ENCODE measurements at regions not wholly inside any gene's neighbourhood (a gene's known extent, or its start where the extent isn't known, plus 50 kb on each side); places are given as distances from the start of the nearest gene placed in this dataset.

DNA sequence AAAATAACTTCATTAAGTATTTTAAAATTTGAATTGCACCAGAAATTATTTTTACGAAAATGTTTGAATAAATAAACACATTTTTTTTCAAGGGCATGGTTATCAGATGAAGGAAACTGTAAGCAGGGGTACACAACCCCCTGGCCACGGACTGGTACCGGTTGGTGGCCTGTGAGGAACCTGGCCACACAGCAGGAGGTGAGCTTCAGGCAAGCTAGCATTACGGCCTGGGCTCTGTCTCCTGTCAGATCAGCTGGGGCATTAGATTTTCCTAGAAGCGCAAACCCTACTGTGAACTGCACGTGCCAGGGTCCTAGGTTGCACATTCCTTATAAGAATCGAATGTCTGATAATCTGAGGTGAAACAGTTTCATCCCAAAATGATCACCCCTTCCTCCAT, 1499.7 kb upstream of the AGA start:
- TF ChIP-seq, protein P1, sequence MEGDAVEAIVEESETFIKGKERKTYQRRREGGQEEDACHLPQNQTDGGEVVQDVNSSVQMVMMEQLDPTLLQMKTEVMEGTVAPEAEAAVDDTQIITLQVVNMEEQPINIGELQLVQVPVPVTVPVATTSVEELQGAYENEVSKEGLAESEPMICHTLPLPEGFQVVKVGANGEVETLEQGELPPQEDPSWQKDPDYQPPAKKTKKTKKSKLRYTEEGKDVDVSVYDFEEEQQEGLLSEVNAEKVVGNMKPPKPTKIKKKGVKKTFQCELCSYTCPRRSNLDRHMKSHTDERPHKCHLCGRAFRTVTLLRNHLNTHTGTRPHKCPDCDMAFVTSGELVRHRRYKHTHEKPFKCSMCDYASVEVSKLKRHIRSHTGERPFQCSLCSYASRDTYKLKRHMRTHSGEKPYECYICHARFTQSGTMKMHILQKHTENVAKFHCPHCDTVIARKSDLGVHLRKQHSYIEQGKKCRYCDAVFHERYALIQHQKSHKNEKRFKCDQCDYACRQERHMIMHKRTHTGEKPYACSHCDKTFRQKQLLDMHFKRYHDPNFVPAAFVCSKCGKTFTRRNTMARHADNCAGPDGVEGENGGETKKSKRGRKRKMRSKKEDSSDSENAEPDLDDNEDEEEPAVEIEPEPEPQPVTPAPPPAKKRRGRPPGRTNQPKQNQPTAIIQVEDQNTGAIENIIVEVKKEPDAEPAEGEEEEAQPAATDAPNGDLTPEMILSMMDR (conservative IDR thresholded peaks at IDR 0.05) = no peak
- no peak for TF ChIP-seq ZFX (IDR thresholded peaks at IDR 0.05)

Data from C4-2B (cell line).